ENCODE measurements at regions not wholly inside any gene's neighbourhood (a gene's known extent, or its start where the extent isn't known, plus 50 kb on each side); places are given as distances from the start of the nearest gene placed in this dataset.

GRCh38 chr5:51024263-51024662, 357.8 kb downstream of the PARP8 start:
- TF ChIP-seq CTCF (IDR thresholded peaks at IDR 0.05; ENCODE audit: extremely low read depth in 1 of 2, insufficient read depth in 1 of 2, low read depth in 1 of 2, low read length in 2 of 2) (no peak), POLR2AphosphoS5 (IDR thresholded peaks at IDR 0.05; ENCODE audit: insufficient read depth, low read depth, low read length) (no peak), MYC (IDR thresholded peaks at IDR 0.05; ENCODE audit: low read depth, low read length) (no peak), POLR2A (IDR thresholded peaks at IDR 0.05; ENCODE audit: low read depth, low read length) (no peak)

All from endothelial cell of umbilical vein (primary cell).